ENCODE measurements at regions not wholly inside any gene's neighbourhood (a gene's known extent, or its start where the extent isn't known, plus 50 kb on each side); places are given as distances from the start of the nearest gene placed in this dataset.

DNA sequence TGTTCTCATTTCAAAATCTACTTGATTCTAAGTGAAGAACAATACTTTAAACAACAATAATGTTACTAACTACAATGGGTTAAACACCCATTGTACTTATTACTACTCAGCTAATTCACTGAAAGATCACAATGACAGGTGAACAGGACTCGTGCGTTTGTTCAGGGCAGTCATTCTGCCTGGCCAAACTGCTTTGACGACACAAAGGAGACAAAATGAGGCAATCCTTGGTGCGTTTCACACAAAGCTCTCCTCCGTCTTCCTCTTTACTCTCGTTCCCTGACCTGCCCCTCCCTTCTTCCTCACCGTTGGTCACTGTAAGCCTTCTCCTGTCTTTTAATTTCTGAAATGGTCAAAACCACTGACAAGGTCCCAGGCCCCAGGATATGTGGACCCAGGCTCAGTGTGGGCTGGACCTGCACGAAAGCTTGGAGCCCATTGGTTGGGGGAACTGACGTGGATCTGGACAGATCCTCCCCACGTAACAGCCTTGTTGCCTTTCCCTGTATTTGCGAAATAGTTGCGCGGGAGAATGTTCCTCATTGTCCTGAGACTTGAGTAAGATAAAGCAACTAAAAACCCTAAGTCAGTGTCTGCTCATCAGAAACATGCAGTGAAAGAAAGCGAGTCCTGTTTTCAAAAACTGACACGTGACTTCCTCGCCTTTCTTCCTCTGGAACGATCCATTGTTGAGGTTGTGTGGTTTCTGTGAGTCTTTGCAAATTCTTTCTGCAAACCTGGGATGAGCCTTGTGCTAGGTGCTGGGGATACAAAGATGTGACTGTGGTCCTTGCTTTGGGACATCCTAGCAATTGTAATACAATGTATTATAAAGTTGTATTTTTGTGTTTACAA lies 147.1 kb upstream of the RGMA start:
- no peaks in the 10 kb centered on the region for H3K9me3 ChIP-seq (ENCODE audit: severe bottlenecking)
- TF ChIP-seq, protein P1, sequence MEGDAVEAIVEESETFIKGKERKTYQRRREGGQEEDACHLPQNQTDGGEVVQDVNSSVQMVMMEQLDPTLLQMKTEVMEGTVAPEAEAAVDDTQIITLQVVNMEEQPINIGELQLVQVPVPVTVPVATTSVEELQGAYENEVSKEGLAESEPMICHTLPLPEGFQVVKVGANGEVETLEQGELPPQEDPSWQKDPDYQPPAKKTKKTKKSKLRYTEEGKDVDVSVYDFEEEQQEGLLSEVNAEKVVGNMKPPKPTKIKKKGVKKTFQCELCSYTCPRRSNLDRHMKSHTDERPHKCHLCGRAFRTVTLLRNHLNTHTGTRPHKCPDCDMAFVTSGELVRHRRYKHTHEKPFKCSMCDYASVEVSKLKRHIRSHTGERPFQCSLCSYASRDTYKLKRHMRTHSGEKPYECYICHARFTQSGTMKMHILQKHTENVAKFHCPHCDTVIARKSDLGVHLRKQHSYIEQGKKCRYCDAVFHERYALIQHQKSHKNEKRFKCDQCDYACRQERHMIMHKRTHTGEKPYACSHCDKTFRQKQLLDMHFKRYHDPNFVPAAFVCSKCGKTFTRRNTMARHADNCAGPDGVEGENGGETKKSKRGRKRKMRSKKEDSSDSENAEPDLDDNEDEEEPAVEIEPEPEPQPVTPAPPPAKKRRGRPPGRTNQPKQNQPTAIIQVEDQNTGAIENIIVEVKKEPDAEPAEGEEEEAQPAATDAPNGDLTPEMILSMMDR (IDR thresholded peaks at IDR 0.05; ENCODE audit: poor library complexity, severe bottlenecking) = no peak
- H3K4me3 ChIP-seq (ENCODE audit: severe bottlenecking) = no peak overlapping the region
- peaks cover 5% of the 10 kb centered on the region for H3K27me3 ChIP-seq (ENCODE audit: insufficient read depth, poor library complexity, severe bottlenecking)
- H3K4me1 ChIP-seq (ENCODE audit: insufficient read depth, poor library complexity, severe bottlenecking) = no peaks in the 10 kb centered on the region
- no peak for DNase-seq (ENCODE audit: low spot score)
- no peaks in the 10 kb centered on the region for H3K36me3 ChIP-seq (ENCODE audit: low read depth)
- H3K27ac ChIP-seq (ENCODE audit: poor library complexity, severe bottlenecking) = no peak overlapping the region
- no peak for ATAC-seq (ENCODE audit: low read depth)

DNA sequence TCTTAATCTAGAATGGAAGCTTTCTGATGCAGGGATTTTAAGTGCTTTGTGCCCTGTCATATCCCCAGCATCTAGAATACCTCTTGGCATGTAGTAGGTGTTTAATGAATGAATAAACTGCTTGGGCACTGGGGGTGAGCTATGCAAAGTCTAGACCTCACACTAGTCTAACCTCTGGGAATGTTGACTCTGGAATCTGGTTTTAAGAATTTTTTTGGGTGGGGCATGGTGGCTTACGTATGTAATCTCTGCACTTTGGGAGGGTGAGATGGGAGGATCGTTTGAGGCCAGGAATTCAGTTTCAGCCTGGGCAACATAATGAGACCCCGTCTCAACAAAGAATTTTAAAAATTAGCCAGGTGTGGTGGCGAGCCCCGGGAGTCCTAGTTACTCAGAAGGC lies 146.3 kb upstream of the RGMA start:
- peaks cover 5% of the 10 kb centered on the region for H3K27me3 ChIP-seq (ENCODE audit: insufficient read depth, poor library complexity, severe bottlenecking)

DNA sequence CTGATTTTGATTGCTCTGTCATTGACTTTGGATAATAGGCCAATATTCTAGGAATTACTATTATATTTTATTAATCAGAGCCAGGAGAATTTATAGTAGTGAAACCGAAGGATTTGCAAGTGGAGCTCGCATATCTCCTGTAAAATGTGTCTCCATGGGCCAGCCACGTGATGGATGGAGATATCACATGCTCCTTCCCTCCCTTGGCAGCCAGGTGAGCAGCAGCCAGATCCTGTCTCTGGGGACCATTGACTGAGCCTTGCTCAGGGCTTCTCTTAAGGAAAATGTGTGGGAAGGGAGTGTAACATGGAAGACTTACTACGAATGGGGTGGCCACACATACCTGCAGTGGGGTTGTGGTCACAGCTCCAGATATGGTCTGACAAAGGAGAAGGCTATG lies 144.7 kb upstream of the RGMA start:
- no peaks in the 10 kb centered on the region for H3K4me1 ChIP-seq (ENCODE audit: insufficient read depth, poor library complexity, severe bottlenecking)
- H3K27ac ChIP-seq (ENCODE audit: poor library complexity, severe bottlenecking) = no peak overlapping the region
- H3K27me3 ChIP-seq (ENCODE audit: insufficient read depth, poor library complexity, severe bottlenecking) = peaks cover 5% of the 10 kb centered on the region
- no peak for ATAC-seq (ENCODE audit: low read depth)
- DNase-seq (ENCODE audit: low spot score) = no peak
- H3K4me3 ChIP-seq (ENCODE audit: severe bottlenecking) = no peak overlapping the region
- H3K36me3 ChIP-seq (ENCODE audit: low read depth) = no peaks in the 10 kb centered on the region
- no peaks in the 10 kb centered on the region for H3K9me3 ChIP-seq (ENCODE audit: severe bottlenecking)
- TF ChIP-seq, protein P1 (IDR thresholded peaks at IDR 0.05; ENCODE audit: poor library complexity, severe bottlenecking) = no peak

More for the DNA sequence above, 146.3 kb upstream of the RGMA start:
- Histone ChIP-seq H3K27ac (ENCODE audit: poor library complexity, severe bottlenecking) (no peak overlapping the region), H3K4me3 (ENCODE audit: severe bottlenecking) (no peak overlapping the region), H3K9me3 (ENCODE audit: severe bottlenecking) (no peaks in the 10 kb centered on the region), H3K36me3 (ENCODE audit: low read depth) (no peaks in the 10 kb centered on the region), H3K4me1 (ENCODE audit: insufficient read depth, poor library complexity, severe bottlenecking) (no peaks in the 10 kb centered on the region)
- TF ChIP-seq, protein P1 (IDR thresholded peaks at IDR 0.05; ENCODE audit: poor library complexity, severe bottlenecking) = no peak
- ATAC-seq (ENCODE audit: low read depth) (peak; percentile 31; the same call in 1 of the 3 replicates), DNase-seq (ENCODE audit: low spot score) (no peak)

DNA sequence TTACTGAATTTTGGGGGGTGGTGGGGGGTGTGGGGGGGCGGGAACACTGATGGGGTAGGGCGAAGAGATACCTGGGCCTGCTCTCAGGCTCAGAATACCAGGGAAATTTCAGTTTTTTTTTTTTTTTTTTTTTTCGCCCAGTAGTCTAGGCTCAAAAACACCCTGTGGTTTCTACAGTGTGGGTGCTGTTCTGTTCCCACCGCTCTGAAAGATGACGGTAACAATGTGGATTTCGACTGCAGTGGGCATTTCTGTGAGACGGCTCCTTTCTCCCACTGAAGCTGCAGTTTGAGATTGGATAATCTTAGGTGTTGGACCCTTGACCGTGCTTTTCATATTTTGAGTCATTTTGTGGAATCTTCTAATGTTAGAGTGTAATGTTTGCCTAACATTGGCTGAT lies 143.8 kb upstream of the RGMA start:
- TF ChIP-seq, protein P1 (IDR thresholded peaks at IDR 0.05; ENCODE audit: poor library complexity, severe bottlenecking) = no peak
- H3K27ac ChIP-seq (ENCODE audit: poor library complexity, severe bottlenecking) = no peak overlapping the region
- no peak overlapping the region for H3K4me3 ChIP-seq (ENCODE audit: severe bottlenecking)
- H3K36me3 ChIP-seq (ENCODE audit: low read depth) = no peaks in the 10 kb centered on the region
- ATAC-seq (ENCODE audit: low read depth) = no peak
- H3K9me3 ChIP-seq (ENCODE audit: severe bottlenecking) = no peaks in the 10 kb centered on the region
- H3K27me3 ChIP-seq (ENCODE audit: insufficient read depth, poor library complexity, severe bottlenecking) = peaks cover 5% of the 10 kb centered on the region
- no peak for DNase-seq (ENCODE audit: low spot score)
- H3K4me1 ChIP-seq (ENCODE audit: insufficient read depth, poor library complexity, severe bottlenecking) = no peaks in the 10 kb centered on the region

DNA sequence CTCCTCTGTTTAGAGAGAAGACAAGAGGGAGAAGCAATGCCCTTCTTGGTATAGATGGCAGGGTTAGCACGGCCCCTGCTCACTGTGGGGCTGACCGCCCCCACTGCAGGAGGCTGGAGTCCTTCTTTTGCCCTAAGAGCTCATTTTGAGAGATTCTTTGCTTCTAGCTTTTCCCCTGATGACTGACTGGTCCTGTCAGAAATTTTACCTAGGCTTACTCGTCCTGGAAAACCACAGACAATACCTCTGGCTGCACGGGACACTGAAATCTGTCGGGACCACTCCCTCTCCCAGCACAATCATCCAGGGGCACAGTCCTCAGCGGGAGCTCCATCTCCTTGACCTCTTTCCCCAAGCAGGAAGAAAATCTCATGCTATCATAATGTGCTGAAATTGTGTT lies 143.0 kb upstream of the RGMA start:
- ATAC-seq (ENCODE audit: low read depth) = no peak; the same call in 2 of the 3 replicates
- Histone ChIP-seq H3K4me3 (ENCODE audit: severe bottlenecking) (no peak overlapping the region), H3K36me3 (ENCODE audit: low read depth) (no peaks in the 10 kb centered on the region), H3K27ac (ENCODE audit: poor library complexity, severe bottlenecking) (no peak overlapping the region), H3K27me3 (ENCODE audit: insufficient read depth, poor library complexity, severe bottlenecking) (peaks cover 5% of the 10 kb centered on the region), H3K9me3 (ENCODE audit: severe bottlenecking) (no peaks in the 10 kb centered on the region), H3K4me1 (ENCODE audit: insufficient read depth, poor library complexity, severe bottlenecking) (no peaks in the 10 kb centered on the region)
- TF ChIP-seq, protein P1 (IDR thresholded peaks at IDR 0.05; ENCODE audit: poor library complexity, severe bottlenecking) = no peak
- no peak for DNase-seq (ENCODE audit: low spot score)

All from RWPE2 (cell line).